Fibroblast of upper back skin (primary cell): ENCODE measurements at regions not wholly inside any gene's neighbourhood (a gene's known extent, or its start where the extent isn't known, plus 50 kb on each side); places are given as distances from the start of the nearest gene placed in this dataset.
A peak's percentile ranks its signal among the peaks of the same experiment; 100 is the strongest.

Experiments used
- DNase-seq: peaks from one replicate; pipeline ENCODE4 v3.0.0-alpha.2; 2013

DNA sequence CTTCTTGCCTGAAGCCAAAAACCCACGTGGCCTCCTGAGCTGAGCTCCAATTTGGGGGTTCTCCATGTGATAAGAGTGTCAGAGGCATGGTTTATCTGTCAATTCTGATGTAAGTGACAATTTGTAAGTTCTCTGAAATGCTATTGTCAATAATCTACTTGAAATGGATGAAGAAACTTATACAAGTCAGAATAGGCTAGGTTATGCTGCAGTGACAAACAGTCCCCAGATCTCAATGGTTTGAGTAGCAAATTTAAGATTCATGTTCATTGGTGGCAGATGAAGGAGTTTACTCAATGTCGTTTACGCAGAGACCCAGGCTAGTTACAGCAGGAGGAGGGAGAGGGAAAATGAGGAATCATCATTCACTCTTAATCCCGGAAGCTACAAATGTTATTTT, 352.4 kb downstream of the KIF16B start:
- DNase-seq = no peak

DNA sequence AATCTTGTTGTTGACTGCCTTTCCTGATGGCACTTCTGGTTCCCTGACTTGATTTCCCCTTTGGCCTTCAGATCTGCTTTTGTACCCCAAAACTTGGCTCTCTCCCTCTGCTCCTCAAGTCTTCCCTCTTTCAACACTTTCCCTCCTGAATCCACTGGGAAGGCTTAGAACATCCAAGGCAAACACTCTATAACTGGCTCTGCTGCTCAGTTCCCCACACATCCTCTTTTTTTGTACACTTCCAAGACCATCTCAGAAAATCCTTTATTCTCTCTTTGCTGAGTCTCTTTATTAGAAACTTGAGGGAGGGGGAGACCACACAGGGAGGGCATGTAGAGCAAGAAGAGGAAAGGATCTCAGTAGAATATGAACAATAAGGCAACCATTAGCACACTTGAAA, 354.1 kb downstream of the KIF16B start:
- no peak for DNase-seq

DNA sequence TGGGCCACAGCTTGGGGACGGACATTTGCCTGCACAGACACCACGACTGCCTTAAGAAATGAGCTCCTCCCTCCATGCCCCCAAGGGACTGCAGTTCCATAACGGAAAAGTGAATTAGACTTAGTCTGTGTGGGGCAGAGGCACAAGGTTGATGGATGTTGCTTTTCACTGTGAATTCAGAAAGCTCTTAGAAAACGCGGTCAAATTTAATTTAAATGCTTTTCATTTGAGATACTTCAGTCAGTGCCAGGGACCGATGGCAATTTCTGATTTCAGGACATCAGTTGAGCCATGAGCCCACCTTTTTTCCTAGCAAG, 356.4 kb downstream of the KIF16B start:
- no peak for DNase-seq

DNA sequence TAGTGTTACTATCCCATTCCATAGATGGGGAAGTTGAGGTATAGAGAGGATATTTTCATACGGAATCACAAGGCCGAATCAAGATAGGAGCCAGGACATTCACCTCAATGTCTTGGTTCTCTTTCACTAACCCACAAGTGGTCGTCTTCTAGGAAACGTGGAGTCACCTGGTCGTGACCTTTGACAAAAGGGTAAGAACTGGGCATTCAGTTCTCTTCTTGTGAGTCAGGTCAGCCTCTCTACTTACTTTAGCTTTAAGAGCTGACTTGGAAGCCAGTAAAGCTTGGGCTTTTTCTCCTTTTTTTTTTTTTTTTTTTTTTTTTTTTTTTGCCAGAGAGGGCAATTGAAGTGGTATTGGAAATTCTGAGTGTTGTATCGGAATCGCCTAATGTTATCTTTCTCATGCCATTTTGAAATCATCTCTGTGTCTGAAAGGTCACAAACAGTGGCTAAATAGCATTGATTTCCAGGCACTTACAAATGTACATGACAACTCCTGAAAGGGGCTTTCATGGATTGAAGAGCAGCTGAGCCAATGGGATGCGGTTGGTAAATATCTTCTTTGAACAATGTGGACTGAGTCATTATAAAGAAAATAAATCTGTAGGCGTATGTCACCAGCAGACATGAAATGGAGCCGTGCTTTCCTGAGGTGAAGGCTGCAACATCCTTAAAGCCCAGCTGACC, 356.9 kb downstream of the KIF16B start:
- no peak for DNase-seq

DNA sequence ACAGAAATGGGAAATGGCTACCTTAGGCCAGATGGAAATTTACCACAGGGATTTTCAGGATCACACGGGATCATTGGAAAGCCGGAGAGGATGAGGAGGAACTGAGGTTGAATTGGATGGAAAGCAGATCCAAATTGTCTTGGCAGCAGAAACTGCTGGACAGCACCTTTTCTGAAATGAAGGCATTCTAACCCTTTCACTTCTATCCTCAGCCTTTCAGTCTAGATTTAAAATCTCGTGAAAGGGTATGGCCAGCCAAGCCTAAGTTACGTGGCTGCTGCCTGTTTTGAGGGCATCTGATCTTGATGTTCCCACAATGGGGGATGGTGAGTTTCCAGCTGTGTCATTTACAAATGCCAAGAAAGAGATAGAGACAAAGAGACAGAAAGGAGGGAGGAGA, 358.2 kb downstream of the KIF16B start:
- DNase-seq = no peak

DNA sequence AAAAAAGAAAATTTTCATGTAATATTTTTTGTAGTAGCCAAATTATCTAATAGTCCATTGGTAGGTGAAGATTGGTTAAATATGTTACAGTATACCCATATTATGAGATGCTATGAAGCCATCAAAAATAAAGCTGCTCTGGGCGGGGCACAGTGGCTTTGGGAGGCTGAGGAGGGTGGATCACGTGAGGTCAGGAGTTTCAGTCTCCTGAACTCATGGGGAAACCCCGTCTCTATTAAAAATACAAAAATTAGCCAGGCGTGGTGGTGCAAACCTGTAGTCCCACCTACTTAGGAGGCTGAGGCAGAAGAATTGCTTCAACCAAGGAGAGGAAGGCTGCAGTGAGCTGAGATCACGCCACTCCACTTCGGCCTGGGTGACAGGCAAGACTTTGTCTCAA, 360.5 kb downstream of the KIF16B start:
- DNase-seq = no peak

DNA sequence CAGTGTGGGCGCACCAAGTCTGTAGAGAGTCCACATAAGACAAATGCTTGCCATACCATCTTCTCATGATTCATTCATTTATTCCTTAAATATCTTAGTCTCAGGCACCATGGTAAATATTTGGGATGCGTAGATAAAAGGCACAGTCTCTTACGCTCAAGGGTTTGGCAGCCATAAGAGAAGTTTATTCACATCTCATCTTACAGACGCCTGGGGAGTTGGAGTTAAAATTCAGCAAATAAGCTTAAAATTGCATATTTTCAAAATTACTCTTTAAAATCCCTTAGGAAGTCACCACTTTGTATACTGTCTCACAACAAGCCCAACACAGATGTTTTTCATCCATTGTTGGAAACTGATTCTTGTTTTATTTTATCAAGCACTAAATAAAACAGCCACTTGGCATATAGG, 363.3 kb downstream of the KIF16B start:
- DNase-seq = peak; percentile 58

DNA sequence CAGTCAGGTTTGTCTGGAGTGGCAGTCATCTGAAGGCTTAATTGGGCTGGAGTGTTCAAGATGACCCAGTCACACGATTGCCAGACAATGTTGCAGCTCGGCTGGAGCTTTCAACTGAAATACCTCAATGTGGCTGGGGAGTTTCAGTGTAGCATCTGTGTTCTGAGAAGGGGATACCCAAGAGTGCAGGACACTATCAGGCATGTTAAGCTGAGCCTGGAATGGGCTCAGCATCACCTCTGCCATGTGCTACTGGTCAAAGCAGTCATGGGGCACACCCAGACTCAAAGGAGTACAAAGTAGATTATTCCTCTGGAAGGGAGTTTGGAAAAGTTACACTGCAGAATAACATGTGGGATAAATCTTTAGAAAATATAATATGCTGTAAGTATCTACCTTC, 363.9 kb downstream of the KIF16B start:
- no peak for DNase-seq

DNA sequence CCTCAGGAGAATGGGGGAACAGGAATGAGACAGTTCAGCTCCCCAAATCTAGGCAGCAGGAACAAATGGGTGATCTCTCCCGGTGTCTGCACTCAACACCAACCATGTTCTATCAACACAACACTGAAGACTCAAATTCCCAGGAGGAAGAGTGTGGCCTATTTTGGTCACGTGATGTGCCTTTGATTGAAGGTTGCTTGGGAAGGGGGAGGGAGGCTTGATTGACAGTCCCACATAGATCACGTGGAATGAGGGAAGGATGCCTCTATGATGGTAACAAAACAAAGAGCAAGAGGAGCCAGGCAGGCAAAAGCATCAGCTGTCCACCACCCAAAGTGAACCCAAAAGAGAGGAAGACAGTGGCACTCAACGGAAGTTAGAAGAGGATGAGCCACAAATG, 364.8 kb downstream of the KIF16B start:
- DNase-seq = no peak

DNA sequence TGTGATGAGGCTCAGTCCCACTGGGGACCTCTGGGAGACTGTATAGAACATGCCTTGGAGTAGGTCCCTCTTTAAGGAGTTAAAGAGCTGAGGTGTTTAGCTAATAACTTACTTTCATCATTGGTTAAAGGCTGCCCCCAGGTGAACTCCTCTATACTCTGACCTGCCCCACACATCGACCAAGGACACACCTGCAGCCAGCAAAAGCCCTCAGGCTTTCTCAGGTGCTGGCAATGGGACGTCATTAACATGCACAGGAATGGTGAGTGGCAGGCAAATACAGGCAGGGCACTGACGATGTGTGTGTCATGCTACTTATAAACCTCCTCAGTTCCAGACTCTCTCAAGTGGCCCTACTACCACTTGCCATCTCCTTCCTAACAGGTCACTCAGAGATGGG, 366.4 kb downstream of the KIF16B start:
- DNase-seq = no peak

DNA sequence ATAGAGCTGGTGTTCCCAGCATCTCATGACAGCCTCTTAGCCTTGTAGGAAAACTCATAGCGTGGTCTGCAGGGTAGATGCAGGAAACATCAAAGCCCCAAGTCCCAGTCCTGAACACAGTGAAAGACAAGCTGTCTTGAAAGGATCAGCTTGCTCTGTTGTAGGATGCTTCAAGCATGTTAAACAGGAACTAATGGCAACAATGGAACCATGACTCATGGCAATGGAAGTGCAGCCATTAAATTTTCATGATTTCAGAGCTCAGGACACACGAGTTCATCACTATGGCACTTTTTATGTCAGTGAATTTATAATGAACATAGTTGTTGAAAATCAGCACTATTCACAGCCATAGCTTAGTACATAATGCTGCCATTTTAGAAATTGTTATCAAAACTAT, 367.7 kb downstream of the KIF16B start:
- peak; percentile 32 for DNase-seq

DNA sequence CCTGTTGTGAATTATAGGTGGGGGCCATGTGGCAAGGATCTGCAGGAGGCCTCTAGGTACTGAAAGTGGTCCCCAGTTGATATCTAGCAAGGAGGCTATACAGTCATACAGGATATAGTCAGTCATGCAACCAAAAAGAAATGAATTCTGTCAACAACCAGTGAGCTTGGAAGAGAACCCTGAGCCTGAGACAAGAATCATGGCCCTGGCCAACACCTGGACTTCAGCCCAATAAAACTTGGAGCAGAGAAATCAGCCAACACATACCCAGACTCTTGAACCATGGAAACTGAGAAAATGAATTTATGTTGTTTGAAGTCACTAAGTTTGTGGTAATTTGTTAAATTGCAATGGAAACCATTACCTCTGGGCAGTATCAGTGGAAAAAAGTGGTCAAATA, 370.2 kb downstream of the KIF16B start:
- no peak for DNase-seq

DNA sequence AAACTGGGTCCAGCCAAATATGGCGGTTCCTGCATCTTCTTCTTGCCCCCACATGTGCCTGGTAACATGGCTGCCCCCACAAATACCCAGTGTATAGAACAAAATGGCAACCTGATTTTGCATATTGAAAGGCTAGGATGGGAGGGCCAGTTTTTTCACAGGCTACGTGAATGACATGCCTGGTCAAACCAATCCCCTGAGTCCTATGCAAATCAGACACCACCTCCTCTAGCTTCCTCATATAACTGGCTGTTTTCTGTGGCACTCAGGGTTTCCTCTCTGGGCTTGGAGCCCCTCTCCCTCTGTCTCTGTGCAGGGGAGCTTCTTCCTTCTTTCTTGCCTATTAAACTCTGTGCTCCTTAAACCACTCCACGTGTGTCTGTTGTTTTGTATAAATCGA, 372.1 kb downstream of the KIF16B start:
- DNase-seq = no peak

DNA sequence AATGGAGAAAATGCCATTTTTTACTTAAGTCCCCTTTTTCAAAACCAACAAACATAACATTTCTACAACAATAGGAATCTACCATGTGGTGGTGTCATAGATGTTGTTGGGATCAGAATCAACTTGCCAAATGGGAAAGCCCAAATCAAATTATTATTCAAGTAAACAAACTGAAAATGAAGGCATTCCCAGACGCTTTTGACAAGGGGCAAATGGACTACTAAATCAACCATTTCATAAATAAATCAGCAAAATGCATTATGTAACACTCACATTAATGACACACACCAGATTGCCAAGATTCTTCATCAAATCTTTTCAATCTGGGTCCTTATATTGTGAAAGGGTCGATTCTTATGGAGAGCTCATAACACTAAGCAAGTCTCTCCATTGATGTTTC, 375.6 kb downstream of the KIF16B start:
- no peak for DNase-seq

DNA sequence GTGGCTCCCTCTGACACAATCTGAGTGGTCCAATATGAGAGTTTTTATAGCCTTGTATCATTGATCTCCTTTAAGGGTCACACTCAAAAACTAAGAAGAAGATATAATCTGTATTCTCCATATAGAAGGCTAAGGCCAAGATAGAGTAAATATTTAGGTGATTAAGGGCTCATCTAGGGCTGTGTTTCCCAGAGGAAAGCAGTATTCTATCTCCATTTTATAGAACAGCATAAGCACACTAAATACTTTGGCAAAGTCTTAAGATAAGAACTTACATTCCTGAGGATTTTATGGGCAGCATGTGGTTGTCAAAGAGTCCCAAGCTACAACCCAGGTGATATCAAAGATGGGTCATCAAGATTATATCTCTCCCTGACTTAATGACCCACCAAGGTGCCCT, 377.6 kb downstream of the KIF16B start:
- DNase-seq = no peak

DNA sequence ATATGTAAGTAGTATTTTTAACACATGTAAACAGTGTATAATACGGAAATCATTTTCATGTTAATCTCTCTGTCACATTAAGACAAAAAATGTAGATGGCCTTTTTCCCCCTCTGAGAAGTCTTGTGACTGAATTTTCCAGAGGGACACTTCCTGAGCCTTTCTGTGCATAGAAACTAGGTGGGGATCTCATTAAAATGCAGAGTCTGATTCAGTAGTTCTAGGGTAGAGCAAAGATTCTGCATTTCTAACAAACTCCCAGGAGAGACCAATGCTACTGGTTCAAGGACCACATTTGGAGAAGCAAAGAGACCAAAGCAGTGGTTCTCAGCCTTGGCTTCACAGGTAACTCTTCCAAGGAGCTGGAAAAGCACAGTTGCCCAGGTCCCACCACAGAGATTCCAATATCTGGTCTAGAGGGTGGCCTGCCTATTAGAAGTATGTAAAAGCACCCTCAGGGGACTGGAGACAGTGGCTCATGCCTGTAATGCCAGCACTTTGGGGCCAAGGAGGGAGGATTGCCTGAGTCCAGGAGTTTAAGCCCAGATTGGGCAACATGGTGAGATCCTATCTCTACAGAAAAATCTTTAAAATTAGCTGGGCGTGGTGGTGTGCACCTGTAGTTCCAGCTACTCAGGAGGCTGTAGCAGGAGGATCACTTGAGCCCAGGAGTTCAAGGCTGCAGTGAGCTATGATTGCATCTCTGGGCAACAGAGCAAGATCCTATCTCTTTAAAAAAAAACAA, 378.5 kb downstream of the KIF16B start:
- DNase-seq = no peak

DNA sequence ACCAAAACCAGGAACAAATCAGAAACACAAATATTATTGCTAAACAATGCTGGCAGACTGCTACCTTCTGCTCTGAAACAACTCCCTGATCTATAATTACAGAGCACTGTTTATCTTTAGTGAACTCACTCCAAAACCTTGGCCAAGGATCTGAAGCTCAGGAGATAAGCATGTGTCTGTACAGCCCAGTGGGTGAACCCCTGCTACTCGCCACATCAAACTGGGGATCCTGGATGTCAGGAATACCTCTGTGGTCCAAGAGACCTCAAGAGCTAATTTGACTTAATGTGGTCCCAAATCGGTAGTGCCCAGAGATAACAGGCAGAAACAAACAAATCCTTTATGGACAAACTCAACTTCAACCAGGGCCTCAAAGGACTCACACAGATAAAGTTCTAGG, 381.8 kb downstream of the KIF16B start:
- DNase-seq = no peak

DNA sequence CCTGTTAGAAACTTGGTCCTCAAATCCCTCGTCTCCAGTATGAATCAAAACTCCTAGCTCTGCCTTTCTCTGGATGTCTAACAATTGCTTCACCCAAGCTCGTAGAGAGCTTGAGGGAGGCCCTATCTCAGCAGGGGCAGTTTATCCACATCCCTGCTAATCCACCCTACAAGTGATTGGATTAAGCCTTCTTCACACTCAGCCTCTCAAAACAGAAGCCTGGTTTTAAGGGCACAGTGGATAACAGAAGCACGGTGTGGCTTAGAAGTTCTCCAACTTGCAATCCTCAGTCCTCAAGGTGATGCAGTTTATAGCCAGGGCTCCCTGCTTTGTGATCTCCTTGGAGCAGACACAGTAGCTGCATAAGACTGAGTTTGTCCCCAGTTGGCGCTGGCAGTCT, 383.9 kb downstream of the KIF16B start:
- DNase-seq = no peak

DNA sequence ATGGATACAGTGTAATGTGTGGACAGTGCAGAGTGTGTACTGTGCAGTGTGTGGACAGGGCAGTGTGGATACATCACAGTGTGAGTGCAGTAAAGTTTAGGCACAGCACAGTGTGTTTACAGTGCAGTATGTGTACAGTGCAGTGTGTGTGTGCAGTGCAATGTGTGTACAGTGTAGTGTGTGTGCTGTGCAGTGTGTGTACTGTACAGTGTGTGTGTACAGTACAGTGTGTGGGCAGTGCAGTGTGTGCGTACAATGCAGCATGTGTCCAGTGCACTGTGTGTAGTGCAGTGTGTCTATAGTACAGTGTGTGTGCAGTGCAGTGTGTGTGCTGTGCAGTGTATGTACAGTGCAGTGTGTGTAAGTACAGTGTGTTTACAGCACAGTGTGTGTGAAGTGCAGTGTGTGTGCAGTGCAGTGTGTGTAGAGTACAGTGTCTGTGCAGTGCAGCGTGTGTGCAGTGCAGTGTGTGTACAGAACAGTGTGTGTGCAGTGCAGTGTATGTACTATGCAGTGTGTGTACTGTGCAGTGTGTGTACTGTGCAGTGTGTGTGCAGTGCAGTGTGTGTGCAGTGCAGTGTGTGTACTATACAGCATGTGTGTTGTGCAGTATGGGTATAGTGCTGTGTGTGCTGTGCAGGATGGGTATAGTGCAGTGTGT, 385.2 kb downstream of the KIF16B start:
- DNase-seq = no peak

DNA sequence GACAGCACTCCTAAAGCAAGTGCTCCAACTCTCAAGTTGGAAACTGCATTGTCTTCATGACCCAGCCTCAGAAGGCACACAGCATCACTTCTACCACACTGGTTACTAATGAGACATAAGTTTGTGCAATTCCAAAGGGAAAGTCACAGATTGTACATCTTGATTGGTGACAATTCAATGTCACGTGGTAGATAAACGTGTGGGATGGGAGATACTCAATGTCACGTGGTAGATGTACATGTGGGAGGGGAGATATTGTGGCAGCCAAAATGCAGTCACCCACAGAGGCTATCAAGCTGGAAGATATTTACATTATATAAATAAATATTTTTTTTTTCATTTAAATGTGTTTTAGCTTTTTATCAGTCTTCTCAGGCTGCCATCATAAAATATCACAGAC, 393.3 kb downstream of the KIF16B start:
- no peak for DNase-seq

DNA sequence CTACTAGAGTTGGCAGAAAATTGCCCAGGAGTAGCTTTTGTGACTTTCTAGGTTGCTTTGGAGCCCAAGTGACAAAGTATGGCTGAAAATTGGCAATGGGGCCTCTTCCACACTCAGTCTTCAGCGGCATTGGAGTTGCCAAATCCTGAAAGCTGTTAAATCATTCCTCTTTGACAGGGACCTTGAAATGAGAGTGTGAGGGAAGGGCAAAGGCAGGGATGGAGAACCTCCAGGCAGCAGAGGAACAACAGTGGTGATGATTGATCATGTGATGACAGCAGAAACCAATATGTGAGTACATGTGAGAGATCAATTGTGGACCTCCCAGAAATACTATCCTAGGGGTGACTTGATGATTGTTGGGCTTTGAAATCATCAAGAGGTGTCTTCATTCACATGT, 393.9 kb downstream of the KIF16B start:
- no peak for DNase-seq

DNA sequence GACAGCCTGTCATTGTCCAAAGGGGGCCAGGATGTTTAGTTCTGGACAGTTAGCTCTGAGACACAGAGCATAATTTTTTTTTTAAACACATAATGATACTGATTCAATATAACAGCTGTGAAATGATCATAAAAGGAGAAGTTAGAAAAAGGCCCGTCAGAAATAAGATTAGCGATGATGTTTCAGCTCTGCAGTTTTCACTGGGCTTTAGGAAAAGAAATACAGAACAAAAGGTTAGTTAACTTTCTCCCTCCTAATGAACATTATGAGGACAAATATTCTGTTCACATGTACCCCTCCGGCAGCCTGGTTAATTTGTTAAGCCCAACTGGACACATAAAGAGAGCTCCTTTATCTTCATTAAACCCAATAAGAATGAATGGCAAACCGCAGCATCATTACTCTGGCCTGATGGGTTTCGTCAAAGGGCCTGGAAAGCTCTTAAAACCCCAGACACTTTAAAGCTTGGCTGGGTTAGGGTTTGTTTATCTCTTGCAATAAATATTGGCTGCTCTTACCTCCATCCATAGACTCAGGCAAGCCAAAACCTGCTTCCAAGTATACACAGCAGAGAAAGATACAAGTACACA, 394.6 kb downstream of the KIF16B start:
- DNase-seq = no peak

DNA sequence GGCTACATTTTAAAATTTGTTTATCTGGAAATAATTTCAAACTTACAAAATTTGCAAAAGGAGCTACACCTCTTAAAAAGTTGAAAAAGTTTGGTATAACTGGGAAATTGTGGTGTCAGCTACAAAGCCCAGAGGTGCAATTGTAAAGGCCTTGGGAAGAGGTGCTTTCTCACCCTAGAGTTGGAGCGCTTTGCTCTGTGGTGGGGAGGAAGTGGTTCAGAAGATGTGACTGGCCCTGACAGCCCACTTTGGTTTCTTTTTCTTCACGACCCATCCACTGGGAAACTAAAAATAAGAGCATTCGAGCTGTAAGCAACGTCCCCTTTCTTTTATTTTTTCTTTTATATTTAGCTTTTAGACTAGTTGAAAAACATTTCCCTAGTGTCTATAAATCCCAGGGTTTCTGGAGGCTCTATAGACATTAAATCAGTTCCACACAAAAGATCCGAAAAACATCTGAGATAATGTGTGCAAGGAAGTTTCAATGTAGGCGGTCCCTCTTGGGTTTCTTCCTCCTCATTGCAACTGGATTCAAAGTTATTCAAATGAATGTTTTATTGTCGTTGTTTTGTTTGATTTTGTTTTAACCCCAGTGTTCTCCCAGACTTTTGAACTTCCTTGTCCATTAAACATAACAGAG, 397.8 kb downstream of the KIF16B start:
- no peak for DNase-seq

DNA sequence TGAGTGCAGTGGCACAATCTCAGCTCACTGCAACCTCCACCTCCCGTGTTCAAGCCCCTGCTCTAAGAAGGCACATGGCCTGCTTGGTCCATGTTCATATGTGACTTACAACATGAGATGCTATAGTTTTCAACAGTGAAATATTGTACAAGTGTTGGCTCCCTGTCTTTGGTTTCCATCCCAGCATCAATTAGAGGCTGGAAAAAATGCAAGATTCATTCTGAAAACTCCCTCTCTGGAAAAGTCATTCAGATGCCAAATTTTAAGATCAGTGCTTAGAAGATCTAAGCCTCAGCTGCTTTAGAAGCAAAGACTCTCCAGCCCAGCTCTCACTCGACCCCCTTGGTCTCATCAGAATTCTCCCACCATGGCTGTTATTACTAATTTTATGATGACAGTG, 398.9 kb downstream of the KIF16B start:
- no peak for DNase-seq
